Liver (tissue), 3 donors: ENCODE measurements at regions not wholly inside any gene's neighbourhood (a gene's known extent, or its start where the extent isn't known, plus 50 kb on each side); places are given as distances from the start of the nearest gene placed in this dataset.

ENCODE experiments used
- SP1 ChIP-seq: IDR thresholded peaks from 2 replicates; pipeline ENCODE4 v1.6.1; 2018; ENCODE audit warnings: antibody characterized with exemption, mild to moderate bottlenecking
- TF ChIP-seq, protein P1 (sequence below): fragments of 150-350 bp; IDR thresholded peaks from 2 replicates; pipeline ENCODE4 v1.5.1; 2017; ENCODE audit warnings: improper control_type of control experiment, low read depth, low read length; ENCODE audit not compliant: missing input control
- donor health status: healthy.
- donor health status: healthy.

- no peak for TF ChIP-seq SP1
- TF ChIP-seq, protein P1, sequence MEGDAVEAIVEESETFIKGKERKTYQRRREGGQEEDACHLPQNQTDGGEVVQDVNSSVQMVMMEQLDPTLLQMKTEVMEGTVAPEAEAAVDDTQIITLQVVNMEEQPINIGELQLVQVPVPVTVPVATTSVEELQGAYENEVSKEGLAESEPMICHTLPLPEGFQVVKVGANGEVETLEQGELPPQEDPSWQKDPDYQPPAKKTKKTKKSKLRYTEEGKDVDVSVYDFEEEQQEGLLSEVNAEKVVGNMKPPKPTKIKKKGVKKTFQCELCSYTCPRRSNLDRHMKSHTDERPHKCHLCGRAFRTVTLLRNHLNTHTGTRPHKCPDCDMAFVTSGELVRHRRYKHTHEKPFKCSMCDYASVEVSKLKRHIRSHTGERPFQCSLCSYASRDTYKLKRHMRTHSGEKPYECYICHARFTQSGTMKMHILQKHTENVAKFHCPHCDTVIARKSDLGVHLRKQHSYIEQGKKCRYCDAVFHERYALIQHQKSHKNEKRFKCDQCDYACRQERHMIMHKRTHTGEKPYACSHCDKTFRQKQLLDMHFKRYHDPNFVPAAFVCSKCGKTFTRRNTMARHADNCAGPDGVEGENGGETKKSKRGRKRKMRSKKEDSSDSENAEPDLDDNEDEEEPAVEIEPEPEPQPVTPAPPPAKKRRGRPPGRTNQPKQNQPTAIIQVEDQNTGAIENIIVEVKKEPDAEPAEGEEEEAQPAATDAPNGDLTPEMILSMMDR, result no peak
Observed at GRCh38 chr4:32169841-32170240, 1449.7 kb downstream of the PCDH7 start.
